GM19467 (cell line): ENCODE measurements at regions not wholly inside any gene's neighbourhood (a gene's known extent, or its start where the extent isn't known, plus 50 kb on each side); places are given as distances from the start of the nearest gene placed in this dataset.

Source experiments
- ATAC-seq: cut with Tn5 transposase; IDR thresholded peaks from one replicate; pipeline ENCODE4 v1.9.1; 2021; ENCODE audit warnings: mild to moderate bottlenecking, moderate library complexity; ENCODE audit not compliant: unreplicated experiment

DNA sequence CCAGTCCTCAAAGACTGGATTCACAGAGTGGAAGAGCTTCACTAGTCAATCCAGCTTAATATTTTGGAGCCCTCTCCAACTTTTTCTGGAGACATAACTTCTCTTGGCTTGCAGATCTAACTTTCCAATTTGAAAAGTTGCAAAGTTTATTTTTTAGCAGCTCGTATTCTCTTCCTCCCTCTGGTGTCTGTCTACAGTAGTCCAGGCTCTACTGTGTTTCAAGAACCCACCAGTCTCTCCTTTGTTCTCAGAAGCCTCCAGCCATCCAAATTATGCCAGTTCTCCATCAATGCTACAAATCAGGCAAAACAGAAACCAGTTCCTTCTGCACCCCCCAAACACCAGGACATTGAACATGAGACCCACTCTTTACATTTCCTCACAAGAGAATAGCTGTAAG lies 376.1 kb upstream of the OPRM1 start:
- ATAC-seq: no peak

DNA sequence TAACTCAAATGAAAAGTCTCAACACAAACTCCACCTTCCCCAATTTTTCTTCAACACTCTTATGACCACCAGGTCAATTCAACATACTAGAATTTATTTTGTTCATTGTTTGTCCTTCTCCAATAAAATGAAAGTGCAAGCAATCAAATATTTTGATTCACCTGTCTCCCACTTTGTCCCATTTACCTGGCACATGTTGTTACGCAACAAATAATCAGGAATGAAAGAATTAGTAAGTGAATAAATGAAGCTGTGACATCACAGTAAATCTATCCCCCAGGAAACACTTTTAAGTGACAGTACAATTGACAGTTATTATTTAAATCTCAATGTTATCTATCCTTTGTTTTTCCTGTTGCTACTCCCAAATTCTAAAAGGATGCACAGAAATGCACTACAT lies 393.7 kb upstream of the OPRM1 start:
- no peak for ATAC-seq

DNA sequence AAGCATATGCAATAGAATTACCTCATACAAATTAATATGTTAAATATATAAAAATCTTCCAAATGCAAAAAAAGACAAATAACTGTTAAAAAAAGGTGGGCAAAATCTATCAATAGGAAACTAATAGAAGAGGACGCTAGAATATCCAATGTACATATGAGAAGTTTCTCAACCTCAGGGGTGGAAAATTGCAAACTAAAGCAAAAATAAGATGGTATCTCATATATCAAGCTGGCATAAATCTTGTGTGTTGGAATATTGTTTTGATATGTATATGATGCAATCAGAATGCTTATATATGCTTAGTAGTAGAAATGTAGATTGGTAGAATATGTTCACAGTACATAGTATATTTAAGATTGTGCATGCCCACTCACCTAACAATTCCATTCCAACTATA lies 395.0 kb upstream of the OPRM1 start:
- ATAC-seq: no peak

DNA sequence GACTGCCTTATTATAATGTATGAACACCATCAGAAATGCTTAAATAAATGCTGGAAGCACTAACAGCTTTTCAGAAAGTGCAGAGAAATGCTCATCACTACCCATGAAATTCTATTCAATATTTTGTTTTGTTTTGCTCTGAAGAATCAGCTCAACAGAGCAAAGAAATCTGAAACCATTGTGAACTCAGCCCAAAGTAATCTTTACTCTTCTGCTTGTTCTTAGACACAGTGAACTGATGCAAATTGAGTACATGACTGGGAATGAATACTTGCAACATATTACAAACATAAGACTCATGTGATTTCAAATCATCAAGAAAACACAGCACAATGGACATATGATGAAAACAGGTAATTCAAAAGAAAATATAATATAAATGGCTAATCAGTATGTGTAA lies 404.6 kb upstream of the OPRM1 start:
- no peak for ATAC-seq

DNA sequence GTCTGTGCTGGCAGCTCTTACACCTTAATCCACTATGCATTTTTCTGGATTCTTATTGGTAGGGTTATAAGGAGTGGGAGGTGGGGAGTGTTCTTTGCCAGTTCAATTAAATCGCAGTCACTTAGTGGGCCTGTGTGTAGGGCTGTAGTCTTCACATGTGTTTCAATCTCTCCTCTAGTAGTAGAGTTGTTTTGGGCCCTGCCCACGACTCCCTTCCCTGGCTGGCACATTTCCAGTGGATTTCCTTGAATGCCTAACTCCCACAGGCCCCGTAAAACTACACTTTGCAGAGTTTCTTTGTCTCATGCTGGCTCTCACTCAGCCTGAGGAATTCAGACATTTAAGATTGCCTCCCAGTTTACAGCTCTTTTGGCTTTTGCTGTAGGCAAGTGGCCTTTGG lies 414.0 kb upstream of the OPRM1 start:
- ATAC-seq: no peak

DNA sequence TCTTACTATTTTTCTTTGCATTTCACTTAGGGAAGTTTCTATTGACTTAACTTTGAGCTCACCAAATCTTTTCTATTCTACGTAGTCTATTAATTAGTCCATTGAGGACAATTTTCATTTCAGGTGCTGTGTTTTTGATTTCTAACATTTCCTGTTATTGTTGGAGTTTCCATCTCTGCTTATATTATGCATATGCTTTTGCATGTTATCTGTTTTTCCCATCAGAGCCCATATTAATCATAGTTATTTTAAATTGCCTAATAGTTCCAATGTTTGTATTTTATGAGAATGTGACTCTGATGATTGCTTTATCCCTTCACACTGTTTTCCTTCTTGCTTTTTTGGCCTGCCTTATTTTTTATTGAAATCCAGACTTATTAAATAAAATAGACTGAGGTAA lies 414.5 kb upstream of the OPRM1 start:
- ATAC-seq: no peak

DNA sequence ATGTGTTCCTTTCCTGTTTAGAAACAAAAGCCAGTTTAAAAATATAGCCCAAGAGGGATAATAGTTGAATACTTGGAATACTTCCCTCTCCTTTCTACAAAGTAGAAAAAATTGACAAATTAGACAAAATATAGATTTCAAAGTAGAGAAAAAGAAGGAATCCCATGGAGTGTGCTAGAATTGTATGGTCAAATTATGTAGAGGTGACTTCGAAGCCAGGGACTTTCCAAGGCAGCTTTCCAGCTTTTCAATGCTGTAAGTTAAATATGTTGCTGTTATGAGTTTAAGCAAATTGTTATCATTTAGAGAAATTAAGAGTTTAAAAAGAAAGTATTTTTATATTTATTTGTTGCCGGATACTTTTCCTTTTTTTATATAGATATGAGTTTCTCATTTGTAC lies 415.5 kb upstream of the OPRM1 start:
- ATAC-seq: no peak

DNA sequence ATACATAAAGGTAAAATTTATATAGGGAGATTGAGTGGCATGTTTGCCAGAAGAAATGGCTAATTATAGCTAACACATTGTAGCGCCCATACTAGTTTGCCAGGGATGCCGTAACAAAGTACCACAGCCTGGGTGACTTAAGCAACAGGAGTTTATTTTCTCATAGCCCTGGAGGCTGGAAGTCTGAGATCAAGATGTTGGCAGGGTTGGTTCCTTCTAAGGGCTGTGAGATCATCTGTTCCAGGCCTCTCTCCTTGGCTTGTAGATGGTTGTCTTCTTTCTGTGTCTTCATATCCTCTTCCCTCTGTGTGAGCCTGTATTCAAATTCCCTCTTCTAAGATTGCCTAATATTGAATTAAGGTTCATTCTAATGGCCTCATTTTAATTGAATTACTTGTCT lies 417.5 kb upstream of the OPRM1 start:
- no peak for ATAC-seq

DNA sequence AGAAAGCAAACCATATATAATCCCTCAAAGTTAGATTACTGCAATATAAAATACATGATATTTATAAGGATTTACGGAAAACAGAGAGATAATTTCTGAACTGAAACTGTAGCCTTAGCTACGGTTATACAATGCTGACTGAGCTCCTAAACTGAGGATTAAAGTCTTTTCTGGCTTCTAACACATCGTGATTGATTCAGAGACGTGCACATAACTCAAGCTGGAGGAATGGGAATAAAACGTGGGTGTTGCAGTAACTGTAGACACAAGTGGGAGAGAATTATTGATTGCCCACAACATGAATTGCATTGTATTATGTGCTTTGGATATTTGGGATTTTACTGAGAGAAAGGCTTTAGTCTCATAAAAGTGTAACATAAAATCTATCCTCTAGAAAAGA lies 418.0 kb upstream of the OPRM1 start:
- no peak for ATAC-seq

DNA sequence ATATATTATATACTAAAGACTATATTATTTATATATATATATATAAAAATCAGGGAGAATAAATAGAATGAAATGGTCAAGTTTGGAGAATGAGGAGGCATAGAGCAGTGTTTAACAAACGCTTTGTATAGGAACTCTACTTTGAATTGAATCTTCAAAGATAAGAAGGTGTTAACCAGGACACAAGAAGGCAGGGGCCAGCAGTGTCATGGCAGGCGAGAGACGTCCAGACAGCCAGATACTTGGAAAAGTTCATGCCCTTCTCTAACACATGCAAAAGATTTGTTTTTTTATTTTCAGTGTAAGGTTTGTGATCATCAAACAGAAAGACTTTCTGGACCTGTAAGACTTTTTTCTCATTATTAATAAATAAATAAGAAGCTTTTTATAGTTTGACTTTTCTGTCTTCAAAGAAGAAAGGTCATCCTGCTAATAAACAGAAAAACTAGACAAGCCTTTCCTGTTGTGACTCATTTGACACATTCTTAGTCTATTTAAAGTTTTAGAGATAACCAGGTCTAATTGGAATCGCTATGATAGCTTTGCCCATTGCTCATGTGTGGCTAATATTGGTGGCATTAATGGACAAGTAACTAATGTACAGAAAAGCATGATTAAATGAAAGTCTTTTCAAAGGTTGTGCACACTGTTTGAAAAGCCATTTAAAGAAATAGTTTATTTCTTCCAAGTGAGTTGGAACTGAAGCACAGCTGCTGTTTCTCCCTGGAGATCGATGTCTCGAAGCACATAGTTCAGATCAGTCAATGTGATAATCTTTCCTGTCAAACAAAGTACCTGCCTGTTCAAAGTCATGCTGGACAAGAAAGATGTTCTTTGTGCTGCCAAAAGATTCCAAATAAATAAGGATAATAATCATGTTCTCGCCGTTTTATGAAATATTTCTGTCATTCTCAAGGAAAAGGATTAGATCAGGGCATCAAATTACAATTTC lies 420.4 kb upstream of the OPRM1 start:
- no peak for ATAC-seq

DNA sequence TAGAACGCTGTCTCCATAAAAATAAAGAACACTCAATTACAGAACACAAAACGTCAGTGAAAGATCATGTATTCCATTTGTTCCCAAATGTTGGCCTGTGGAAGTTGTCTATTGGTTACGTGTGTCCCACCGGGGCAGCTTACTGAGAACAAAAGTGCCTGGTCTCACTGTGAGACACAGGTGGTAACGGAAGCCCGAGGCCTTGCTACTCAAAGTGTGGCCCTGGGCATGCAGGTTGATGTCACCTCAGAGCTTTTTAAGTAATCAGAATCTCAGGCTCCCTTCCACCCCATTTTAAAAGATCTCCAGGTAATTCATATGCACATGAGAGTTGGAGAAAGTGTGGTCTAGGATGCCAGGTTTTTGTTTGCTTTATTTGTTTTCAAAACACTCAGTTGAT lies 422.5 kb upstream of the OPRM1 start:
- ATAC-seq: no peak

DNA sequence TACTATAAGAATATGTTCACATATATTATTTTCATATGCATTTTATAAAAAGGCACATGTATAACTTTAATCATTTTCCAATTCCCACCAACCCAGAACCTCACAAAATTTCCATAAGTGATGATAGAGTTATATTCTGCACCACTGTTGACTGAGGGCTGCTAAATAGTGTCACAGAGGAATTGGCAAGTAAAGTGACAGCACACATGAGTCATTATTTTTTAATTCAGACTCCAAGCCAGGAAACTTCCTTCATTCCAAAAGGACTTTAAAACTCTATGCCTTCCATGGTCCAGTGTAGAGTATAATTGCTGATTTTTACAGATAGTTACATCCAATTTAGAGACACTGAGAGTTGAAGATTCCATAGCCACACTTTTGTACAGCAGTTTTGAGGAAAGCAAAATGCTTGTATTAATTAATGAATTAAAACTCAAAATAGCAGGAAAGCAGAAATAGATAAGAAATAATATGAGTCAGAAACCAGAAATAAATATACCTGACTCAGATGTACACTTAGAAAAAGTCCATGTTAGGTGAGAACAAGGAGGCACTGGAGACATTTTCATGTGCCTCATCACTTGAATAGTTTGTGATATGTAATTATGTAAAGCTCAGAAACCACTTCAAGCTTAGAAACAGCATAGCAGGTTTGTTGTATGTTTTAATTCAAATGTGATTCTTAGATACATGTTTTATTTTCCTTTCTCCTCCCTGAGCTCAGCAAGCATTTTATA lies 425.2 kb upstream of the OPRM1 start:
- ATAC-seq: no peak

DNA sequence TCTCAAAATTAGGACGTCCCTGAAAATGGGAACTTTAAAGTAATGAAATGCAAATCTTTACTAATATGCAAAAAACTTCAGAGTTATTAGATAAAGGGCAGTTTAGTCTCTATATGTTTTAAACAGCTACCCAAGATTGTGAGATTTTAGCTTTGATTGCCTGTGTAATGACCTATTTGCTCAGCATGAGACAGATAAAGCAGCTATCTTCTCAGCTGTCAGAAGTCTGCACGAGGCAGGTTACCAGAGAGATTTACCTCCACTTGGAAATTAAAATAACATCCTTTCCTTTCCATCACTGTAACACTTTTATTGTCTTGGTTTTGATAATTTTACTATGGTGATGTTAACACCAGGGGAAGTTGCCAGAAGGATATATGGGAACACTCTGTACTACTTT lies 436.6 kb upstream of the OPRM1 start:
- no peak for ATAC-seq

DNA sequence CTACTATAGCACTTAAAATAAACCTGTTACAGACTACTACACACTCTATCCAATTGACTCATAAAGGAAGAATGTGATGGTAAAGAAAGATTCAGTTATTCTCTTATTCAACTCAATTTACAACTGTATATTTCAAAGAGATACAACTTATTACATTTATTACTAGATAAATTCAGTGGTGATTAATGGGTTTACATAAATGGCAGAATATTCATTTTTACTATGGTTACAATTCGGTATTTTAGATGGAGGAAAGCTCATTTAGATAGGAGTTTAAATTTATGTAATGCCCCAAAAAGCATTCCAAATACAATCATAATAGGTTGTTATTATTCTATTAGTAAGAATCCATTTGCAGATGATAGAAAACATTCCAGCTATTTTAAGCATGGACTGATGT lies 439.1 kb upstream of the OPRM1 start:
- ATAC-seq: no peak

DNA sequence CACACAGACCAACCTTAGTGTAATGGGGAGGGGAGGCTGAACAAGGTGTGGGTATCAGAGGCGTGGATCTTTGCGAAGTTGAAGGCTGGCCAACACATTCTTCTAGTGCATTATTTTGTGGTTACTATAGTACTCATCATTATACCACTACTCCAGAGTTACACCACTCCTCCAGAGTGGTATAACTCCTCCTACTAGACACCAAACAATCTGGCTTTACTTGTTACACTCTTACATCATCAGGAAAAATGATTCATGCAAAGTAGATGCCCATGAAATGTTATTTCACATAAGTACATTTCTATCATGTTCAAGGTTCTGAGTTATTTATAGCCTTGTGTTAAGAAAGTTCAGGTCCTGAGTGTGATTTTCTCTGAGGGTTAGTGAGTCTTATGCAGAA lies 443.1 kb upstream of the OPRM1 start:
- no peak for ATAC-seq

DNA sequence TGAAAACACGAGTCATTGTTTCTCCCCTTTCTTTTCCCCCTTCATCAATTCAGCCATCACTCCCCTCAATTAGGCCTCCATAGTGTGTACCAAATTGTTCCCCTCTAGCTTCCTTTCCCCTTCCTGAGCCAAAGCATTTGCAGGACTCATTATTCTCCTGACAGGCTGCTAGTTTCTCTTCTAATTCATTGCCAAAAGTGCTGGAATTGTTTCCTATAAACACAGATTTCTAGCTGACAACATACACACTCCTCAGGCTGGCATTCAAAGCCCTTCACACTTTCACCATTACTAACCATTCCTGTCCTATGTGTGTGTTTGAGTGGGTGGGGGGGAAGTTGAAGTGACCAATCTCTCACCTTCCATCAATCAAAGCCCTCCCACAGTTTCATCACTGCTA lies 444.2 kb upstream of the OPRM1 start:
- no peak for ATAC-seq

DNA sequence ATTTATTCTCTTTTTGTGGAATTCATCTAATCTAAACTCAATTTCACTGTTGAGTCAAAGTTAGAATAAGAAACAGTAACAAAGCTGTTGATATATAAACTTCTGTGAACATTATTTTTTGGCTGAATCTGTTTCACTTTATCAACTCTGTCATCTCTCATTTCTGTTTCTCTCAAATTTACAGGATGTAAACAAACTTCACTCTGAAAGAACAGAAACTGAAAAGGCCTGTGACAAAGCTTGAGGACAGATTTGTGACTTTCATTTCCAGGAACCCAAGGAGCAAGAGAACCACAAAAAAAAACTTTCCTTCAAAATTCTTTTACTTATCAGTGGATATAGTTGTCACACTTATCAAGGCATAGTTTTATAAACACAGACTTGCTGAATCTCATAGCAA lies 447.9 kb upstream of the OPRM1 start:
- no peak for ATAC-seq

DNA sequence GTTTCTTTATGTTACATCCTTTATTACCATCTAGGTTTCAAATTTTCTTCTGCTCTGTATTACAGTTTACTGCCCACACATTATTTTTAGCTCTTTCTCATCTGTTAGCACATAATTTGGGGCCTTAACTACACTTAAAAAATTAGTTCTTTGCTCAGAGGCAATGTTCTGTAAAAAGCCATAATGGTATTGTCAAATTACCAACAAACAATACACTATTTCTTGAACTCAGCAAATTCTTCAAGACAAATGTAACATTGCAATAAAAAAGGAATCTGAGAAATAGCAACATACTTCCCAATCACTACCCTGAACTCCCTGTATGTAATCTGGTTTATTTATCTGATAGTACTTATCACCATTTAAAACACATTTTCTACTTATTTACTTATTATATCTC lies 448.6 kb upstream of the OPRM1 start:
- no peak for ATAC-seq

DNA sequence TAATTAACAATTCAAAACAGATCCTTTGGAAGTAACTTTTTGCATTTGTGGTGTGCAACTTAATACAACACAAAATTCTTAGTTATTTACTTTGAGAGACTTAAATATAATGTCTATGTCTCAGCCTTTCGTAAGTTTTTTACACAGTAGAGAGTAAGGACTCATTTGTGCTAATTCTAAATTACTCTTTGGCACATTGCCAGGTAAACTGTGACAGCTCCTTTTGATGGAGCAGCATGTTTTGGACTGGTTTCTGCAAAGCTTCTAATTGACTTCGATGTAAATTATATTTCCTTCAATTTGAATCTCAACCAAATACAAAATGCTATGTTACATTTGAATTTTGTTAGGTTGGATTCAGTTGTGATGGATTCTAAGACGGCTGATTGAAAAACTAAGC lies 450.7 kb upstream of the OPRM1 start:
- ATAC-seq: no peak

DNA sequence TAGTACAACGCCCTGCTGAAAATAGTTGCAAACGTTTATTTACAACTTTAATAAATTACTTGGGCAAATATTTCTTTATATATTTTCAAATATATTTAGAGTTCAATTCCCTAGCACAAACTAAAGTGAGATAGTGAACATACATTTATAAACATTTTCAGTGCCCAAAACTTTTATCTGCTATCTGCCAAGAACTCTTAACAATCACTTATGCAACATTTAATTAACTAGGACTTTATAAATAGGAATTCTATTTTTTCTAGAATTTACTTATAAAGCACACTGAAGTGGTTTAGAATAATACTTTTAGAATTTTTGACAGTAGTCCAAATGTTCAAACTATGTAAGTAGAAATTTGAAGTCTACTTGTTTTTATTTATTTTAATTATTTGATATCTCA lies 452.6 kb upstream of the RGS17 start:
- no peak for ATAC-seq

DNA sequence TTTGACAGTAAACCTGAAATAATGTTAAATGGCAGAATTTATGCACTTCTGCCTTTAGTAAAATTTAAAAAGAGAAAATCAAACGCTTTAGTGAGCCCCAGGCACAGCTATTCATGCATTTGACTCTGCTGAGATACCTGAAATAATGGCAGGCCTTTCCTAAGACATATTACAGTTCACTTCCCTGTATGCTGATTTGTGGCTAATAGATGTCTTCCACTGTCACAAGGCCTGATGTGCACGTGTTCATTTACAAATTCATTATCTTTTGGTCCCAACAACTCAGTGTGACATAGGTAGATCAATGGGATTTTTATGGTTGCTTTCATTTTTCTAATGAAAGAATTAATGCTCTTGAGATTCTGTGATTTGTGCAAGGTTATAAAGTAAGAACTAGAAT lies 449.7 kb upstream of the RGS17 start:
- ATAC-seq: no peak

DNA sequence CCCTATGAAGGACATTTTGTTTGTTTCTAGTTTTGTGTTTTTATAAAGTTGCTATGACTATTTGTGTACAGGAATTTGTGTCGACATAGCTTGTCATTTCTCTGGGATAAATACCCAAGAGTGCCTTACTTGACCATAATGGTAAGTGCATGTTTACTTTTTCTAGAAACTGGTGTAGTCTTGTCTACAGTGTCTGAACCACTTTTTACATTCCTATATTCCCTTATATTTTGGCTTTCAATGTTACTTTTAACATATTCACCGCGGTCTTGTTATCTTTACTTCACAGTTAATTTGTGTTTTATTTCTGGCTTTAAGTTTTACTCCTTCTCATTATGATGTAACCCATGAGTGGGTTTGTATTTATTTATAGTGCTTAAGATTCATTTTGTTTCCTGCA lies 444.4 kb upstream of the RGS17 start:
- ATAC-seq: no peak
